Endodermal cell (in vitro differentiated cells): ENCODE measurements at regions not wholly inside any gene's neighbourhood (a gene's known extent, or its start where the extent isn't known, plus 50 kb on each side); places are given as distances from the start of the nearest gene placed in this dataset.
"Not testable (repeated sequence)": the region's sequence is repeated elsewhere in the genome, so short reads cannot be mapped to it uniquely, and the experiment has no call there.

Experiments used
- DNase-seq: peaks from one replicate; pipeline ENCODE4 v3.0.0-alpha.2; 2017
- H3K27ac ChIP-seq: 2 replicates; pipeline ENCODE4 v1.5.1; 2013; ENCODE audit warnings: mild to moderate bottlenecking, low read depth, low read length, moderate library complexity
- H3K27me3 ChIP-seq: 2 replicates; pipeline ENCODE4 v1.6.1; 2013; ENCODE audit warnings: mild to moderate bottlenecking, low read length, moderate library complexity; ENCODE audit not compliant: insufficient read depth, control insufficient read depth, poor library complexity, severe bottlenecking
- H3K36me3 ChIP-seq: 2 replicates; pipeline ENCODE4 v1.7.0; 2013; ENCODE audit warnings: mild to moderate bottlenecking, low read length, moderate library complexity; ENCODE audit not compliant: control insufficient read depth, insufficient read depth
- H3K4me1 ChIP-seq: one replicate; pipeline ENCODE4 v1.7.0; 2013; ENCODE audit warnings: low read length; ENCODE audit not compliant: control insufficient read depth, insufficient read depth
- H3K4me3 ChIP-seq: 2 replicates; pipeline ENCODE4 v1.5.1; 2013; ENCODE audit warnings: mild to moderate bottlenecking, low read length, moderate library complexity
- H3K9ac ChIP-seq: 2 replicates; pipeline ENCODE4 v1.6.1; 2013; ENCODE audit warnings: mild to moderate bottlenecking, low read length, moderate library complexity; ENCODE audit not compliant: poor library complexity, severe bottlenecking; ENCODE audit errors: extremely low read depth
- H3K9me3 ChIP-seq: 2 replicates; pipeline ENCODE4 v1.6.1; 2013; ENCODE audit warnings: mild to moderate bottlenecking, low read length, moderate library complexity; ENCODE audit not compliant: control insufficient read depth
- H3K27ac Mint-ChIP-seq: 2 replicates; pipeline ENCODE4 v1.8.0; 2020; ENCODE audit warnings: mixed read lengths
- H3K27me3 Mint-ChIP-seq: 2 replicates; pipeline ENCODE4 v1.8.0; 2021; ENCODE audit warnings: mild to moderate bottlenecking, mixed read lengths; ENCODE audit not compliant: insufficient read depth
- H3K36me3 Mint-ChIP-seq: 2 replicates; pipeline ENCODE4 v1.8.0; 2020; ENCODE audit warnings: low read depth, mixed read lengths
- H3K4me1 Mint-ChIP-seq: 2 replicates; pipeline ENCODE4 v1.8.0; 2020; ENCODE audit warnings: mixed read lengths
- H3K4me3 Mint-ChIP-seq: 2 replicates; pipeline ENCODE4 v1.8.0; 2020; ENCODE audit warnings: mild to moderate bottlenecking, moderate library complexity, mixed read lengths
- H3K9me3 Mint-ChIP-seq: 2 replicates; pipeline ENCODE4 v1.8.0; 2020; ENCODE audit warnings: mild to moderate bottlenecking, mixed read lengths
- WGBS, 2 experiments: methylation state at CpG; one replicate each; pipeline versions ENCODE4 v1.1.5 to v1.1.7; 2013; ENCODE audit warnings: missing lambda C conversion rate in 2 of 2, mixed read lengths in 1 of 2; ENCODE audit not compliant: insufficient coverage in 1 of 2, insufficient read length in 1 of 2; 5-methylcytosine and 5-hydroxymethylcytosine counted together
- TF ChIP-seq, protein P1 (sequence below): fragments of 200-600 bp; sonication (generic); conservative IDR thresholded peaks from 2 replicates; pipeline ENCODE4 v1.5.0; 2021; ENCODE audit warnings: antibody characterized with exemption, mild to moderate bottlenecking

DNA sequence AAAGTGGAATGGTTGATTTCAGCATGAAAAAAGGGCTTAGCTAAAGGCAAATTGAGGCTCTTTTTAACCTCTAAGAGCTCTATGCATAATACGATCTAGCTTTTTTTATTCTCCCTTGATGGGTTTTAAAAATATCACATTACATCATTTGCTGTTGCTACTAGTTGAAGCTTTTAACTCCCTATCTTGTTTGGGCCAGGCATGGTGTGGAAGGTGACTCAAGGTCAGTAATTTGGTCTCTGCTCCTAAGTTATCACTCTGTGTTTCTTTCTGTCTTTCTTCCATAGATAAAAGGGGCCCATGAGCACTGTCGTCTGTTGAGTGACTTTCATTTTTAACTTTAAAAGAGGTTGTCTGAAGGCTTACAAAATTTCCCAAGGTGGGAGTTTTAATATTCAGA, 58.1 kb upstream of the GOT2 start:
- Mint-ChIP-seq H3K27ac (no peak overlapping the region), H3K4me3 (no peak overlapping the region), H3K36me3 (no peaks in the 10 kb centered on the region), H3K9me3 (no peaks in the 10 kb centered on the region), H3K4me1 (no peaks in the 10 kb centered on the region), H3K27me3 (no peaks in the 10 kb centered on the region)
- Histone ChIP-seq H3K9me3 (no peaks in the 10 kb centered on the region), H3K4me1 (no peaks in the 10 kb centered on the region), H3K36me3 (no peaks in the 10 kb centered on the region), H3K9ac (no peak overlapping the region), H3K27ac (no peak overlapping the region), H3K27me3 (no peaks in the 10 kb centered on the region), H3K4me3 (no peak overlapping the region)
- WGBS, 2 experiments = 71 to 75% methylated on average over 2 of the region's 2 CpGs
- TF ChIP-seq, protein P1, sequence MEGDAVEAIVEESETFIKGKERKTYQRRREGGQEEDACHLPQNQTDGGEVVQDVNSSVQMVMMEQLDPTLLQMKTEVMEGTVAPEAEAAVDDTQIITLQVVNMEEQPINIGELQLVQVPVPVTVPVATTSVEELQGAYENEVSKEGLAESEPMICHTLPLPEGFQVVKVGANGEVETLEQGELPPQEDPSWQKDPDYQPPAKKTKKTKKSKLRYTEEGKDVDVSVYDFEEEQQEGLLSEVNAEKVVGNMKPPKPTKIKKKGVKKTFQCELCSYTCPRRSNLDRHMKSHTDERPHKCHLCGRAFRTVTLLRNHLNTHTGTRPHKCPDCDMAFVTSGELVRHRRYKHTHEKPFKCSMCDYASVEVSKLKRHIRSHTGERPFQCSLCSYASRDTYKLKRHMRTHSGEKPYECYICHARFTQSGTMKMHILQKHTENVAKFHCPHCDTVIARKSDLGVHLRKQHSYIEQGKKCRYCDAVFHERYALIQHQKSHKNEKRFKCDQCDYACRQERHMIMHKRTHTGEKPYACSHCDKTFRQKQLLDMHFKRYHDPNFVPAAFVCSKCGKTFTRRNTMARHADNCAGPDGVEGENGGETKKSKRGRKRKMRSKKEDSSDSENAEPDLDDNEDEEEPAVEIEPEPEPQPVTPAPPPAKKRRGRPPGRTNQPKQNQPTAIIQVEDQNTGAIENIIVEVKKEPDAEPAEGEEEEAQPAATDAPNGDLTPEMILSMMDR = no peak
- DNase-seq = no peak

DNA sequence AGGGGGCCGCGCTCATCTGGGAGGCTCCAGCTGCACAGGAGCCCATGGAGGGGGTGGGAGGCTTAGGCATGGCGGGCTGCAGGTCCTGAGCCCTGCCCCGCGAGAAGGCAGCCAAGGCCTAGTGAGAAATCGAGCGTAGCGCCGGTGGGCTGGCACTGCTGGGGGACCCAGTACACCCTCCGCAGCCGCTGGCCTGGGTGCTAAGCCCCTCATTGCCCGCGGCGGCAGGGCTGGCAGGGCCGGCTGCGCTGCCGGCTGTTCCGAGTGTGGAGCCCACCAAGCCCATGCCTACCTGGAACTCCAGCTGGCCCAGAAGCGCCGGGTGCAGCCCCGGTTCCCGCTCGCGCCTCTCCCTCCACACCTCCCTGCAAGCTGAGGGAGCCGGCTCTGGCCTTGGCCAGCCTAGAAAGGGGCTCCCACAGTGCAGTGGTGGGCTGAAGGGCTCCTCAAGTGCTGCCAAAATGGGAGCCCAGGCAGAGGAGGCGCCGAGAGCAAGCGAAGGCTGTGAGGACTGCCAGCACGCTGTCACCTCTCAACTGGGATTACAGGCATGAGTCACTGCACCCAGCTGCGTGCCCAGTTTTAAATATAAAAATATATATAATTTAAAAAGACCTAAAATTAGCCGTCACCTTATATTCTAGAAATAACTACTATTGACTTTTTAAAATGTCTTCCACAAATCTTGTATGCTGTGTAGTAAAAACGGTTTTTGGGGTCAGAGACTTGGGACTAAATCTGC, 56.9 kb upstream of the GOT2 start:
- WGBS, 2 experiments = 94 to 98% methylated on average over 12 to 30 of the region's 32 CpGs
- H3K27ac ChIP-seq = not testable (repeated sequence)

DNA sequence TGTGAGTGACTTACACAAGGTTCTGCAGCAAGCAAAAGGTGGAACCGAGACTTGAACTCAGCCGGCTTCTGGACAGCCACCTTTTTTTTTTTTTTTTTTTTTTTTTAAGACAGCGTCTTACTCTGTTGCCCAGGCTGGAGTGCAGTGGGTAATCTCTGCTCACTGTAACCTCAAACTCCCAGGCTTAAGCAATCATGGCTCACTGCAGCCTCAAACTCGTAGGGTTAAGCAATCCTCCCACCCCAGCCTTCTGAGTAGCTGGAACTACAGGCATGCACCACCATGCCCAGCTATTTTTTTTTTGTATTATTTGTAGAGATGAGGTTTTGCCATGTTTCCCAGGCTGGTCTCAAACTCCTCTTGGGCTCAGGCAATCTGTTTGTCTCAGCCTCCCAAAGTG, 55.2 kb upstream of the GOT2 start:
- 79 to 100% methylated on average over 2 to 4 of the region's 4 CpGs for WGBS, 2 experiments
- no peak overlapping the region for H3K4me3 ChIP-seq
- no peaks in the 10 kb centered on the region for H3K4me1 Mint-ChIP-seq

More for the DNA sequence above, 56.9 kb upstream of the GOT2 start:
- not testable (repeated sequence) for H3K36me3 Mint-ChIP-seq, H3K4me3 ChIP-seq, H3K9me3 ChIP-seq, H3K27me3 ChIP-seq, H3K9ac ChIP-seq, H3K4me1 Mint-ChIP-seq, H3K4me1 ChIP-seq, H3K9me3 Mint-ChIP-seq, H3K4me3 Mint-ChIP-seq, H3K36me3 ChIP-seq, H3K27me3 Mint-ChIP-seq, H3K27ac Mint-ChIP-seq, DNase-seq

More for the DNA sequence above, 55.2 kb upstream of the GOT2 start:
- Histone ChIP-seq H3K36me3 (no peaks in the 10 kb centered on the region), H3K4me1 (no peaks in the 10 kb centered on the region), H3K27ac (no peak overlapping the region), H3K9me3 (peaks cover 8% of the 10 kb centered on the region), H3K9ac (no peak overlapping the region), H3K27me3 (no peaks in the 10 kb centered on the region)
- no peak for DNase-seq
- H3K27me3 Mint-ChIP-seq = peaks cover 5% of the 10 kb centered on the region
- no peaks in the 10 kb centered on the region for H3K36me3 Mint-ChIP-seq
- H3K9me3 Mint-ChIP-seq = peaks cover 12% of the 10 kb centered on the region
- no peak overlapping the region for H3K4me3 Mint-ChIP-seq
- TF ChIP-seq, protein P1 = no peak
- no peak overlapping the region for H3K27ac Mint-ChIP-seq
